Cardiac septum (tissue), 1 donor: ENCODE measurements at regions not wholly inside any gene's neighbourhood (a gene's known extent, or its start where the extent isn't known, plus 50 kb on each side); places are given as distances from the start of the nearest gene placed in this dataset.

Experiments used
- DNase-seq: peaks from one replicate; pipeline ENCODE4 v3.0.0-alpha.2; 2020; ENCODE audit warnings: low spot score
- intact Hi-C: fragments of 100-400 bp; cut with DNase I; formaldehyde crosslinking; loops from one replicate; pipeline ENCODE4 v1.14.0; 2022
- donor health status: DM: no; HTN: no; CAD: no.

DNA sequence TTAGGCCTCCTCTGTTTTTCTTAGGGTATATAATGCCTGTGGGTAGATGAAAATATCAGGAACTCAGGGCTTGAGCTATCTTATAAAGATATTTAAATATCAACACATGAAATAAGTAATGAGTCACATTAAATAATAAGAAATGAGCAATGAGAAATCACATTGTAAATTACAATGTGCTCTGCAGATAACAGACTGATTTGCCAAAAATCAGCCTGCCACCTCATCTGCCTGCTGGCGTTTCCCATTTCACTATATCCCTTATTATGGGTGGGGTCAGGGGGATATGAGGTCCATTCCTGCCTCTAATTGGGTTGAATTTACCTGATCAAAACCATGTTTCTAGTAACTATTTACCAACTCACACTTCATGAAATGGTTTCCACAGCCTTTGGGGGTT, 335.2 kb downstream of the CDC5L start:
- intact Hi-C loops, result no loop called here
- no peak for DNase-seq

DNA sequence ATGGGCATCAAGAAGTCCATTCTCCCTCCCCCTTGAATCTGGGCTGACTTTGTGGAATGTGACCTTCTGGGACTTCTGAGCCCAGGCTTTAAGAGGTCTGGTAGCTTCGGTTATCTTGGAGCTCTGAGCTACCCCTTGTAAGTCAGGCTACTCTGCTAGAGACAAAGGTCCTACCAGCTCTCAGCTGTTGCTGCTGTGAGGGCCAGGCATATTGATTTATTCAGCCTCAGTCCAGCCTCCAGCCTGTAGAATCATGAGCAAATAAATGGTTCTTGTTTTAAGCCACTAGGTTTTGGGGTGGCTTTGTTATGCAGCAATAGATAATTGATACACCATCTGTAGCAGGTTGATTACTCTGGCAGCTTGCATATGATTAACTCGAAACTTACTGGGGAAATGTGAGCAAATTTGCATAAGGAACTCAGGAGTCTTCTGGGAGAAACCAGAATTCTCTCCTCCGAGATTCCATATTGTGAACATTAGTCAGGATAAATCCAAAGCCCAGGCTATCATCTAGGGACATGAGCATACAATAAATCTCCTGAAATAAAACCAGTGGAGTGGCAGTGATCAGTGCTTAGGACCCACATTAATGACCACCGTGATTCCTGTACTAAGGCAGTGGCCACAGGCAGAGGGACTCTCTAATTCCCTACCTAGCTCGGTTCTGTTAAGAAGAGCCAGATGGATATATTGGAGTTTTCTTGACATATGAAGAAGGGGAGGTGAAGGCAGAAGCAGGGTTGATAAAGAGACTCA, 336.1 kb downstream of the CDC5L start:
- intact Hi-C loops, result no loop called here
- DNase-seq, result no peak

DNA sequence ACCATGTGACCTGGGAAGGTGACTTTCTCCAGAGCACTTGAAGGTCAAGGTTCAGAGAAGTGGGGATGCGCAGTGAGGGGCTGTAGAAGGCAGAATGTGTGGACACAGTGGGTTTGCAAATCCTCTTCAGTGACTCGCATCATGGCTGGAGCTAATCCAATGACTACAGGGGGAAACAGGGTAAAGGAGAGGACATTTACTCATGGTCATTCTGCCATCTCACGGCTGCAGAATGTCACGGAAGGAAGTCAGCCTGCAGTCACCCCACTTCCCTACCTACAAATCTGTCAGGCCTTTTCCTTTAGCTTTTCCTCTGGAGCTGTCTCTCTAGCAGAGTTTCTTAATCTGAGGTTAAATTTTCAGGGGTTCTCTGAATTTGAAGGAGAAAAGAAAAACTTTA, 337.6 kb downstream of the CDC5L start:
- no peak for DNase-seq
- intact Hi-C loops, result no loop called here

DNA sequence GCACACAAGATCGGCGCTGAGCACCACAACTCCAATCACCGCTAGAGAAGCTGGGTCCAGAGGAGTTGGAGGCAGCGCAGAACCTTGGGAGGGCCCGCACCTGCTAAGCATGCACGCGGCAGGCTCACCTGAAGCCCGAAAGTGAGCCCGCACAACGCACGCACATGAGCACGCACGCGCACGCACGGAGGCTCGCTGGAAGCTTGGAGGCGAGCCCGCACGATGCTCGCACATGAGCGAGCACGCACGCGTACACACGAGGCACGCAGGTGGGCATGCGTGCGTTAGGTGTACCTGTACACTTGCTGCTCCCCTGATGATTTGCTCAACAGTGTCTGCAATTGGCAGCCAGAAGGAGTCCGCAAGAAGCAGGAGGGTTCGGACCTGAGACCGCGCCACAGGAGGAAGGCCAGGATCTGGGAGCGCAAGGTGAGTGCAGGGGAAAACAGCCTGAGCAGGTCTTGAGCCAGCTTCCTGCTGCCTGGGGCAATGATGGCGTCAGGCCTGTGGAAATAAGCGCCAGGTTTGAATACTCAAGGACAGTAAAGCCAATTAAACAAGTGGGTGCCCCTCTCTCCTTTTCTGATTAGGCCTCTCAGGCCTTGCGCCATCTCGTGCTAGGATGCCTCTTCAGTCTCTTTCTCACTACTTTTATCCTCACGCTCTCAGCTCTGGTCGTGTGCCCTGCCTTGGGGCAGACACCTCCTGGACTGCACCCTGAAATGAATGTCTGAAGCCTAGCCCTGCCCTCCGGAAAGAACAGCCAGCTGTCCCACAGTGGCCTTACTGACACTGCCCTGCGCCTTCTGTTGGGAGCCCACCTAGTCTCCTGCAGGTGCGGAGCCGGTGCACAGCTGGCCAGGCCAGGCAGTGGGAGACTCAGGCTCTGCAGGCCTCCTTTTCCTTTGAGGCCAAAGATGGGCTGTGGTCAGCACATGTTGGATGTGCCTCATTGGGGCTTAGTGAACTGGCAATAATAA, 340.4 kb downstream of the CDC5L start:
- DNase-seq, result no peak
- intact Hi-C loops, result no loop called here

DNA sequence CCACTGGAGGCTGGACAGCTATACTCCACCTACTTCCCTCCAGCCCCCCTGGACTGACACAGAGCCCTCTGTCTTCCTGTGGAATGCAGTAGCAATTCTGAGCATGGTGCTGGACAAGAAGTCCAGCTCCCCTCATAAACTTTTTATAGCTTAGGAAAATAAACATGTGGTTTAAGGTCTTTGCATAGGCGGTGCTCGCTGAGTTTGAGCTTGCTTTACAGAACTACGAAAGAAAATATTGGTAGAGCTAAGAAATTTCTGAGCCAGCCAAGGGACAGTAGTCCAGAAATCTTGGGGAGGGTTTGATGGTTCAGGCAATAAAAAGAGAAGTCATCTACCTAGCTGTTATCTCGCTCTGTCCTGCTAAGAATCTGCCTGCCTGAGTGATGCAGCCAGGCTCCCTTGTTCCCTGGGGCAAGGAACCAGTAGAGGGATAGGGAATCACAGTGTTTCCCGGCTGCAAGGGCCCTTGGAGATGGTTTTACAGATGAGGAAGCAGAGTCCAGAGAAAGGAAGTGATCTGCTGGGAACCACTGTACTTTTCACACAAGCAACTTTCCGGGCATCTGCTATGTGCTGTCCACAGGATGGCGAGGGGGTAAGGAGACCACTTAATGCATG, 343.4 kb downstream of the CDC5L start:
- intact Hi-C loops, result no loop called here
- DNase-seq, result no peak

DNA sequence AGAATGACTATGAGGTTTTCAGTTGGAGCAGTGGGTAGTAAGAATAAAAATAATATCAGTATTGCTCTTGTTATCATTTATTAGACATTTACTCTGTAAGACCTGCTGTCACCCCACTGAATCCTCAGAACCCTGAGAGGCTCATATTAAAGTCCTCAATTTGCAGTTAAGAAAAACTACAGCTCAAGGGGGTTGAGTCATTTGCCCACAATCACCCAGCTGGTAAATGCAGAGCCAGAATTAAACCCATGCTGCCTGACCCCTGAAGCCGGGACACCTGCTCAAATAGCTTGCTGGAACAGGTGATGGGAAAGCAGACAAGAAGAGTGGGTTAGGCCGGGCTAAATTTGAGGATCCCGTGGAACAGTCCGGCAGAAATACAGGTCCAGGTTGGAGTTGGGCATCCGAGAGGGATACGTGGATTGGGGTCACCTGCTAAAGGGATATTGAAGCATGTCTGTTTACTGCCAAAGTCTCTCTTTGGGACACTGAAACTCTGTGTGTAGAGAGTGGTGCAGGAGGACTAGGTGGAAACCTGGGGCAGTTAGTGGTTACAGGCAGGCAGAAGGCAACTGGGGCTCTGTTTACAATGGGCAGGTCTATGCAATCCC, 344.1 kb downstream of the CDC5L start:
- intact Hi-C loops, result no loop called here
- no peak for DNase-seq

DNA sequence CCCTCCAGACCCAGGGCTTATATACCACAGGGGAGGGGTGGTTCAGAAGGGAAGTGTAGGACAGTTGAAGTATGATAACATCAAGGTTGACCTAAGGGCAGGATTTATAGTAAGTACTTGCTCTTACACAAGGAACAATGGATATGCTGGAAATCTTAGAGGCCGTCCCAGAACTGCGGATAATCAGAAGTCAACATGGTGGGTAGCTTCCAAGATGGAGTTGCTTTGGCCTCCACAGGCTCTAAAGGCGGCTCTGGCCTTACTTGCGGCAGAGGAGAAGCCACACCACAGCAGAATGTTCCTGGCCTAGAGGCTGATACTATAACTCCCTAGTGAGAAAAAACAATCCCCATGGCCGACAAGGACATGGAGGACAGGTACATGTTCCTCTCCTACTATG, 344.7 kb downstream of the CDC5L start:
- DNase-seq, result no peak
- intact Hi-C loops, result no loop called here

DNA sequence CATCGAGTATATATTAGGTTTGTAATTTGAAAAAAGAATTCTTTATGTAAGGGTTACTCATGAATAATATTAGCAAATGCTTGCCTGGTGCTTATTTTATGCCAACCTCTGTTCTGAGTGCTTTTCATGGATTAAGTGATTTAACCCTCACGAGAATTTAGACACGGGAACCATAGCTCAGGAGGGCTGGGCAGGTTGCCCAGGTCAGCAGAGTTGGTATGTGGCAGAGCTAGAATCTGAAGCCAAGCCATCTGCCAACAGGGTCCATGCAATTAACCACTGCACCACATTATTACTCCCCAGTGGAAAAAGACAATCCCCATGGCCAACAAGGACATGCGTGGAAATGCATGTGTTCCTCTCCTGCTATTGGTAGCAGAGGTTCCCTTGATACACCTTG, 345.6 kb downstream of the CDC5L start:
- no peak for DNase-seq
- intact Hi-C loops, result no loop called here

DNA sequence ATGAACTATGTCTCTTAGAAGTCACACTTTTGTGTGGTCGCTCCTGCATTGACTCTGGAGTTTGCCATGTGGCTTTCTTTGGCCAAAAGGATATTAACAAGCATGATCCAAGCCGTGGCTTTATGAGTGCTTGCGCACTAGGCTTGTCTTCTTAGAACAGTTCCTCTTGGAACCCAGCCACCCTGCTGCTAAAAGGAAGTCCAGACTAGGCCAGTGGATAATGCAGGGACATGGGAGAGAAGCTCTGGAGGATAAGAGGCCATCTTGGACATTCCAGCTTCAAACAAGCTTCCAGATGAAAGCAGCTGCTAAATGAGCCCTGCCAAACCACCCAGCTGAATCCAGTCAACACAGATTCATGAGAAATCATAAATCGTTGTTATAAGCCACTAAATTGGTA, 346.4 kb downstream of the CDC5L start:
- intact Hi-C loops, result no loop called here
- no peak for DNase-seq

DNA sequence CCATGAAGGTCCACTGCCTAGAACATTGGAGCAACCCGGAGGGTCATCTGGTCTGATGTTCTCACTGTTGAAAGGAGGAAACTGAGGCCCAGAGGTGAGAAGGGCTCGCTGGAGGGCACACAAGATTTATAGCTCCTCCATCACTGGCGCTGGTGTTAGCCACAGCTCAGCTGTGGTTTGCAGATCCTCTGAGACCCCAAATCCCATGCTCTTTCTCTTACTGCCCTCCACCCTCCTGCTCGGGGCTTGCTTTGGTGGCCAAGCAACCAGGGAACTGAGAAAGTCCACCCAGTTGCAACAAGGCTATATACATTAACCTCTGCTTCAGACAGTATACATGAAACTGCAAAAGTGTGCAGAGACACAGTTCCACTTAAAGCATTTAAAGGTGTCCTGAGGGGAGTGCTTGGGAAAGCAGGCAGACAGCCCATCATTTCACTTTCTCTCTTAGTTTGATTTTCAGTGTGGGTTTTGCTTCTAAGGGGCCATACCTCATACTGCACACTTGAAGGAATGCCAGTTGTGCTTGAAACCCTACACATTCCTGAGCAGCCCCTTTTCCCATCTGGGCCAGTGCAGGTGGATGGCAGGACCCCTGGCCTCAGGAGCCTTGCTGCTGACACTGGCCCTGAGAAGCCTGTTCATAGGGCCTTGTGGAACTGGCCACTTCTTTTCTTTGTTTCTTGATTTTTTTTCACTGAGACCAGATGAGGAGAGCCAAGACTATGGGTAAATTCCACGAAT, 347.6 kb downstream of the CDC5L start:
- no peak for DNase-seq
- intact Hi-C loops, result no loop called here

DNA sequence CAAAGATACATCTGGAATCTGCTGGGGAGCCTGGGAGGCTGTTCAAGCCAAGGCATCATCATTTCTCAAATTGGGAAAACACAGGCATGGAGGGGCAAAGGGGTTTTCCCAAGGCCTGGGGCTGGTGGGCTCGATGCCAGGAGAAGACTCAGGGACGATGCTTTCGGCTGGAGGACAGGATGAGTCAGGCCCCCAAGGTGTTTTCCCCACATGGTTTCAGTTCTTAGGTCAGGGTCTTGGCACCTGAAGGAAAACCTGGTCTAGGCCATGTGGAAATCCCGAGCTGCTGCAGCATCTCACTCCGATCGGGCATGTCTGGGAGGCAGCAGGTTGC, 348.1 kb downstream of the CDC5L start:
- intact Hi-C loops, result no loop called here
- DNase-seq, result no peak

DNA sequence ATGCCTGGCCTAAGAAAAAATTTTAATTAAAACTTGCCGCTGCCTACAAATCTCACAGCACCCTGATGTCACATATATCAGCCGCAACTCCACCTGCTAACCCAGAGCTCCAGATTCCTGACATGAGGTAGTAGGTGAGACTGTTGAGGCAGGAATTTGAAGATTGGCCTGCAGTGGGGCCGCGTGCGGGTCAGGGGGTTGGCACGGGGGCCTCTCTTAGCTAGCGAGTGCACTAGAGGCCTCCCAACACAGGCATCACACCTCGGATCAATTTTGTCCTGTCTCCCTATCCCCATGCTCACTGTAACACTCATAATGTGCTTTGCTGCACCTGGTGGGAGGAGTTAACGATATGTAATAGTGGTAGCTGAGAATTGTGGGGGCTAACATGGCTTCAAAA, 349.8 kb downstream of the CDC5L start:
- no peak for DNase-seq
- intact Hi-C loops, result no loop called here

DNA sequence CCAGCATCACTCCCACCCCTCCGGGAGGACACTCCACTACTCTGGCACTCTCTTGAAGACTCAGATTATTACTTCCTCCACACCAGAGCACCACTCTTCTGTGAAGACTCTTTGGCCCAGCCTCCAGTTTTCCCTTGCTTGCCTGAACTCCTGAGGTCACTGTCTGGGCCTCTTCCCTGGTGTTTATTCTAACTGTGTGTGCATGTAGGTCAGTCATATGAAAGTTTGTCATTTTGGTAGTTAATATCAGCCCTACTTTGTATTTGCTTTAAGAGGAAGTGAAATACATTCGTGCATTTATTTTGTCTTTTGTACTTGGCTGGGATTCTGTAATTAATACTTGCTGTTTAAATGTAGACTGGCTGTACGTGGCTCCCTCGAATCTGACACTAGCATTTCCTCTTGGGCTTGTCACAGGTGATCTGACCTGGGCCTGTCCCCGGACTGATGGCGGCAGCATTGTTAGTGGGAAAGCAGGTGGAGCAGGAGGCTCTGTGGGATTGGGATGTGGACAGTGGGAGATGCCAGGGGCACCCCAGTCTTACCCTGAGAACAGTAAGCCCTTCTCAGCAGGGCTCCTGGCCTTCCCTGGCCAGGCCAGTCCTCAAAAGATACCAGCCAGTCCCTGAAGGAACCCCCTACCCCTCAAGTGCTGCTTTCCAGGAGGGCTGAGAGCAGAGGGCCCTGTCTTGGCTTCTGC, 350.5 kb downstream of the CDC5L start:
- intact Hi-C loops, result no loop called here
- DNase-seq, result no peak

DNA sequence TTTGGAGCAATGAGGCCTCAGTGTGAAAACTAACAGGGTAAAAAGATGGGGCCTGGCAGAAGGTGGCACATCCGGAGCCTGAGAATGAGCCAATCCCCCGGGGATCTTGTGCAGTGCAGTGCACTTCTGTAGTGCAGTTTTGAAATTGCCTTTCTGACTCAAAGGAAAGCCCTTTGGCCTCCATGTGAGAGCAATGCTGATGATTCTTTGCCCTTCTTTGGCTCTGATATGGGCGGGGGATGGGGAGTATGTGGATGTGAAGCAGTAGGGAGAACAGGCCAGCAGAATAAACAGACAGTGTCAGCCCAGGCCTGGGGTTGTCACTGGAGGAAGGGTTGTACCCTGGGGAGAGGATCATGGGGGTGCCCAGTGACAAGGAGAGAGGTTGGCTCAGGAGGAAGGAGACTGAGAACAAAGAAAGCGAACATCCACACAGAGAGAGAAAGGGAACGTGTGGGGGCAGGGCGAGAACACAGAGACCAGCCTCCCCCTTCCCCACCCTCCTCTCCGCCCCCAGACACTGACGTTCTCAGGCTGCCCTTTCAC, 351.2 kb downstream of the CDC5L start:
- DNase-seq, result no peak
- intact Hi-C loops, result no loop called here

DNA sequence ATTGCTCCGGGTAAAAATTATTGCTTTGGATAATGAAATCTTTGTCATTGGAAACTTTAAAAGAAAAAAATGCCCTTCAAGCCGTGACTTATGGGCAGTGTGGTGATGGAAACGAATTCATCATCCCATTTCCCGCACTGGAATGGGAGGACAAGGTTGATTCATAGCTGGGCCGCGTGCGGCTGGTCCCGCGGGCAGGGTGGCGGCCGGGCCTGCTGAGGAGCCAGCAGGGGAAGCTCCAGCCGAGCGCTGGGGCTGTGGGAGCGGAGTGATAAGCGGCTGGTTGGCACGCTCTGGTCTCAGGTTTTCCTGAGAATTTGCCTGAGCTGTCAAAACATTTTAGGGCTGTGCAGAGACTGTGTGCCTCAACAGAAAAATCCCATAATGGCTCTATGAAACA, 351.7 kb downstream of the CDC5L start:
- intact Hi-C loops, result no loop called here

DNA sequence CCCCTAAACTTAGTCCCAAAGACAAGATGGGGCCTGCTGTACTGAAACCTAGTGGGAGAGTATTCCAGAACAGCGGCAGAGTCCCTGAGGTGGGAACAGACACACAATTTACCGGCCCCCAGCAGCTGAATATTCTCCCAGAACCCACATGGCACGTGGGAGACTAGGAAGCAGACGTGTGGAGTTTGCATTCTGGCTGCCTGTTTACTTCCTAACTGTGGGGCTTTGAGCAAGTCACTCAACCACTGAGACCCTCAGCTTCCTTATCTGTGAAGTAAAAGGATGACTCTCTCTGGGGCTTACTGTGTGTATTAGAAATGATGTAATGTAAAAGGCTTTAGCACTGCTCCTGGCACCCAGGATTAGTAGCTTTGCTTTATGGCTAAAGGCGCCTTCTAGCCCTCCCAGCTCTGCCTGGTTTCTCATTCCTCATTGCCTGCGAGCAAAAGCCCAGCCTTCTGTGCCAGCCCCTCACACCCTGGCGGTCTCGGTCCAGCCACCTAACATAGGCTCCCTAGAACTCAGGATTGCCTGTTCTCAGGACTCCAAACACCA, 353.1 kb downstream of the CDC5L start:
- intact Hi-C loops, result no loop called here
- no peak for DNase-seq

More for the DNA sequence above, 351.7 kb downstream of the CDC5L start:
- no peak for DNase-seq

DNA sequence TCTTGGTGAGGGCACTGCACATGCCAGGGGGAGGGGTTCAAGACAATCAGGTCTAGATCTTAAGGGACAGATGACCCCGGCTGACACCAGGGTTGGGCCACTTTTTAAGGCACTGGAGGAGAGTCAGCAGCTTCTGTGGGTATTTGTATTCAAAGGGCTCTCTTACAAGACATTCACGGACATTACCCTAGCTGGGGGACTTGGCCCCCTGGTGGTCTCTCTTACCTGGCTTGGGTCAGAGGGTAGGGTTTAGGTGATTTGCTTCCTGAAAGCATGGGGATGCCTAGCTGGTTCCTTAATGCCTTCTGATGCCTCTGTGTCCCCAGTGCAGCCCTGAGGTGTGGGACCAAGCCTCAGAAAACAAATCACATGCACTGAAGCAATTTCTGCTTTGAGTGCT, 354.7 kb downstream of the CDC5L start:
- DNase-seq, result no peak
- intact Hi-C loops, result no loop called here

DNA sequence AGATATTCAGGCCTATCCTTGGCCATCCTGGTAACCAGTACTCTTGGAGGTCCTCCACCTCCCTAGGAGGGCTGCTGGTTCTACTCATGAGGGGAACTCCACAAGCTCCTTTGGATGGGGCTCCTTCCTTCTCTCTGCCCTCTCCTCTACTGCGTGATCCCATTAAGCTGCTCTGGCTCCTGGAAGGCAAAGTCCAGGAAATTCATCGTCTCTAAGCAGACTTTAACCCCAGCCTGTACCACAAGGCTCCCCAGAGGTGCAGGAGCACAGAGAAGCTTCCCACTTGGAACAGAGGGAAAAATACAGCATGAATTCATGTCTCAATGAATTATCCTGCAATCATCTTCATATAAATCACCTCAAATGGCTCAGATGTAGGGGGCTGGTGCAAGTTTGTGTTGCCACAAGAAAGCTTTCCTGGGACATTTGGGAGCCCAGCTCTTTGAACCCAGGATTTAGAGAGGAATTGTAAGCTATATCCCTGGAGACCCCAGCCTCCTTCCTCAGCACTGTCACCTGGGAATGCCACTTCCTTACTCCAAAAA, 355.4 kb downstream of the CDC5L start:
- intact Hi-C loops, result no loop called here
- DNase-seq, result no peak
